ENCODE measurements at regions not wholly inside any gene's neighbourhood (a gene's known extent, or its start where the extent isn't known, plus 50 kb on each side); places are given as distances from the start of the nearest gene placed in this dataset.

GRCh38 chr3:116848248-116848829, 138.8 kb downstream of the TUSC7 start:
- DNase-seq (ENCODE audit: low spot score): no peak

GRCh38 chr3:116849261-116849688, 139.7 kb downstream of the TUSC7 start:
- no peak for DNase-seq (ENCODE audit: low spot score)

GRCh38 chr3:116852803-116853202, 143.2 kb downstream of the TUSC7 start:
- DNase-seq (ENCODE audit: low spot score): no peak

GRCh38 chr3:116863270-116863770, 153.7 kb downstream of the TUSC7 start:
- DNase-seq (ENCODE audit: low spot score): no peak

- peak; percentile 28 for DNase-seq (ENCODE audit: low spot score)
Observed at GRCh38 chr3:116863822-116864589, 154.4 kb downstream of the TUSC7 start.

- no peak for DNase-seq (ENCODE audit: low spot score)
Observed at GRCh38 chr3:116864590-116864927, 155.0 kb downstream of the TUSC7 start.

GRCh38 chr3:116870379-116870778, 160.8 kb downstream of the TUSC7 start:
- no peak for DNase-seq (ENCODE audit: low spot score)

GRCh38 chr3:116871905-116872304, 162.3 kb downstream of the TUSC7 start:
- no peak for DNase-seq (ENCODE audit: low spot score)

- DNase-seq (ENCODE audit: low spot score): no peak
Observed at GRCh38 chr3:116872688-116873087, 163.1 kb downstream of the TUSC7 start.

- no peak for DNase-seq (ENCODE audit: low spot score)
Observed at GRCh38 chr3:116873142-116873541, 163.6 kb downstream of the TUSC7 start.

GRCh38 chr3:116877968-116878367, 168.4 kb downstream of the TUSC7 start:
- no peak for DNase-seq (ENCODE audit: low spot score)

GRCh38 chr3:116886202-116886893, 176.8 kb downstream of the TUSC7 start:
- no peak for DNase-seq (ENCODE audit: low spot score)

- no peak for DNase-seq (ENCODE audit: low spot score)
Observed at GRCh38 chr3:116896116-116896515, 186.5 kb downstream of the TUSC7 start.

- no peak for DNase-seq (ENCODE audit: low spot score)
Observed at GRCh38 chr3:116897382-116897781, 187.8 kb downstream of the TUSC7 start.

- DNase-seq (ENCODE audit: low spot score): no peak
Observed at GRCh38 chr3:116899253-116899652, 189.7 kb downstream of the TUSC7 start.

- DNase-seq (ENCODE audit: low spot score): no peak
Observed at GRCh38 chr3:116905334-116905733, 195.8 kb downstream of the TUSC7 start.

GRCh38 chr3:116905794-116906193, 196.2 kb downstream of the TUSC7 start:
- DNase-seq (ENCODE audit: low spot score): no peak

GRCh38 chr3:116912116-116912515, 202.5 kb downstream of the TUSC7 start:
- no peak for DNase-seq (ENCODE audit: low spot score)

GRCh38 chr3:116914004-116914403, 204.4 kb downstream of the TUSC7 start:
- no peak for DNase-seq (ENCODE audit: low spot score)

- DNase-seq (ENCODE audit: low spot score): no peak
Observed at GRCh38 chr3:116916836-116917235, 207.3 kb downstream of the TUSC7 start.

GRCh38 chr3:116920826-116921610, 211.4 kb downstream of the TUSC7 start:
- DNase-seq (ENCODE audit: low spot score): no peak

- no peak for DNase-seq (ENCODE audit: low spot score)
Observed at GRCh38 chr3:116927918-116928317, 218.3 kb downstream of the TUSC7 start.

All from iPS-NIHi11 (cell line).